ENCODE measurements at regions not wholly inside any gene's neighbourhood (a gene's known extent, or its start where the extent isn't known, plus 50 kb on each side); places are given as distances from the start of the nearest gene placed in this dataset.

GRCh38 chrX:25755194-25755593 lies 382.9 kb upstream of the MAGEB18 start:
- TF ChIP-seq EZH2 (IDR thresholded peaks at IDR 0.05; ENCODE audit: insufficient read depth, poor library complexity, severe bottlenecking) (no peak), EZH2phosphoT487 (IDR thresholded peaks at IDR 0.05; ENCODE audit: insufficient read depth, low read depth) (no peak)
